RCC 7860 (cell line): ENCODE measurements at regions not wholly inside any gene's neighbourhood (a gene's known extent, or its start where the extent isn't known, plus 50 kb on each side); places are given as distances from the start of the nearest gene placed in this dataset.
"Not testable (repeated sequence)": the region's sequence is repeated elsewhere in the genome, so short reads cannot be mapped to it uniquely, and the experiment has no call there.

Experiments
- DNase-seq: peaks from one replicate; pipeline ENCODE4 v3.0.0-alpha.2; 2015; ENCODE audit warnings: low spot score
- FAIRE-seq: peaks from 2 replicates; lab custom pipeline; 2012; peaks lifted over from hg19 to GRCh38; lab: Jason Lieb, UNC

- no peak for FAIRE-seq
- no peak for DNase-seq
Observed at GRCh38 chr10:123221418-123221817, 67.2 kb downstream of the BUB3 start.

GRCh38 chr10:123222832-123223231, 68.6 kb downstream of the BUB3 start:
- FAIRE-seq (no peak), DNase-seq (no peak)

GRCh38 chr10:123227706-123228105, 73.5 kb downstream of the BUB3 start:
- DNase-seq = no peak
- FAIRE-seq = no peak

- FAIRE-seq (no peak), DNase-seq (no peak)
Observed at GRCh38 chr10:123229927-123230630, 75.9 kb downstream of the BUB3 start.

- DNase-seq, FAIRE-seq: not testable (repeated sequence)
Observed at GRCh38 chr10:123232879-123233278, 78.7 kb downstream of the BUB3 start.

GRCh38 chr10:123235014-123235413, 80.8 kb downstream of the BUB3 start:
- FAIRE-seq, DNase-seq: not testable (repeated sequence)

- DNase-seq (no peak), FAIRE-seq (no peak)
Observed at GRCh38 chr10:123236126-123236525, 81.9 kb downstream of the BUB3 start.

GRCh38 chr10:123240250-123240649, 86.0 kb downstream of the BUB3 start:
- FAIRE-seq (no peak), DNase-seq (no peak)

- FAIRE-seq (no peak), DNase-seq (no peak)
Observed at GRCh38 chr10:123240776-123241175, 86.6 kb downstream of the BUB3 start.

- no peak for FAIRE-seq
Observed at GRCh38 chr10:123241391-123242141, 87.4 kb downstream of the BUB3 start.

GRCh38 chr10:123244747-123245146, 90.5 kb downstream of the BUB3 start:
- no peak for FAIRE-seq

More at GRCh38 chr10:123241391-123242141, 87.4 kb downstream of the BUB3 start:
- DNase-seq = no peak

GRCh38 chr10:123245264-123245663, 91.1 kb downstream of the BUB3 start:
- no peak for FAIRE-seq
- DNase-seq = no peak

More at GRCh38 chr10:123244747-123245146, 90.5 kb downstream of the BUB3 start:
- no peak for DNase-seq

GRCh38 chr10:123249894-123250293, 95.7 kb downstream of the BUB3 start:
- no peak for DNase-seq
- no peak for FAIRE-seq

GRCh38 chr10:123250640-123251039, 96.4 kb downstream of the BUB3 start:
- DNase-seq (no peak), FAIRE-seq (no peak)

GRCh38 chr10:123252779-123253178, 98.6 kb downstream of the BUB3 start:
- DNase-seq (no peak), FAIRE-seq (no peak)

GRCh38 chr10:123254343-123254742, 100.1 kb downstream of the BUB3 start:
- FAIRE-seq, DNase-seq: not testable (repeated sequence)

GRCh38 chr10:123257904-123258456, 103.8 kb downstream of the BUB3 start:
- no peak for DNase-seq
- FAIRE-seq = no peak

- FAIRE-seq (no peak), DNase-seq (no peak)
Observed at GRCh38 chr10:123259081-123259480, 104.9 kb downstream of the BUB3 start.

- FAIRE-seq (no peak), DNase-seq (no peak)
Observed at GRCh38 chr10:123259791-123260190, 105.6 kb downstream of the BUB3 start.

- DNase-seq (no peak), FAIRE-seq (no peak)
Observed at GRCh38 chr10:123262456-123262855, 108.3 kb downstream of the BUB3 start.

- DNase-seq (no peak), FAIRE-seq (no peak)
Observed at GRCh38 chr10:123266971-123267370, 112.8 kb downstream of the BUB3 start.

GRCh38 chr10:123269017-123269552, 114.9 kb downstream of the BUB3 start:
- FAIRE-seq = no peak
- DNase-seq = no peak
